PFSK-1 (cell line): ENCODE measurements at regions not wholly inside any gene's neighbourhood (a gene's known extent, or its start where the extent isn't known, plus 50 kb on each side); places are given as distances from the start of the nearest gene placed in this dataset.

Source experiments
- FOXP2 ChIP-seq: optimal IDR thresholded peaks from 2 replicates; pipeline ENCODE3; 2011; ENCODE audit warnings: borderline replicate concordance, control low read depth, inconsistent platforms; ENCODE audit not compliant: insufficient read depth; ENCODE audit errors: extremely low read length, extremely low read depth
- POLR2AphosphoS5 ChIP-seq: IDR thresholded peaks from 2 replicates; pipeline ENCODE4 v1.6.1; 2012; ENCODE audit warnings: low read depth, mild to moderate bottlenecking, control low read depth, low read length, moderate library complexity
- SIN3A ChIP-seq: IDR thresholded peaks from 2 replicates; pipeline ENCODE4 v1.6.1; 2012; ENCODE audit warnings: mild to moderate bottlenecking, low read length, moderate library complexity, borderline replicate concordance; ENCODE audit not compliant: insufficient read depth
- TAF1 ChIP-seq: IDR thresholded peaks from 2 replicates; pipeline ENCODE4 v1.6.1; 2012; ENCODE audit warnings: low read length, control low read depth, borderline replicate concordance; ENCODE audit not compliant: insufficient read depth
- TF ChIP-seq, protein P1 (sequence below), 2 experiments: IDR thresholded peaks; 2 replicates each; pipeline versions ENCODE4 v1.6.1 to v1.8.0; 2011 to 2012; ENCODE audit warnings: low read depth in 2 of 2, low read length in 2 of 2, control low read depth in 1 of 2, inconsistent platforms in 1 of 2, mild to moderate bottlenecking in 1 of 2, moderate library complexity in 1 of 2; ENCODE audit not compliant: insufficient read depth in 1 of 2

DNA sequence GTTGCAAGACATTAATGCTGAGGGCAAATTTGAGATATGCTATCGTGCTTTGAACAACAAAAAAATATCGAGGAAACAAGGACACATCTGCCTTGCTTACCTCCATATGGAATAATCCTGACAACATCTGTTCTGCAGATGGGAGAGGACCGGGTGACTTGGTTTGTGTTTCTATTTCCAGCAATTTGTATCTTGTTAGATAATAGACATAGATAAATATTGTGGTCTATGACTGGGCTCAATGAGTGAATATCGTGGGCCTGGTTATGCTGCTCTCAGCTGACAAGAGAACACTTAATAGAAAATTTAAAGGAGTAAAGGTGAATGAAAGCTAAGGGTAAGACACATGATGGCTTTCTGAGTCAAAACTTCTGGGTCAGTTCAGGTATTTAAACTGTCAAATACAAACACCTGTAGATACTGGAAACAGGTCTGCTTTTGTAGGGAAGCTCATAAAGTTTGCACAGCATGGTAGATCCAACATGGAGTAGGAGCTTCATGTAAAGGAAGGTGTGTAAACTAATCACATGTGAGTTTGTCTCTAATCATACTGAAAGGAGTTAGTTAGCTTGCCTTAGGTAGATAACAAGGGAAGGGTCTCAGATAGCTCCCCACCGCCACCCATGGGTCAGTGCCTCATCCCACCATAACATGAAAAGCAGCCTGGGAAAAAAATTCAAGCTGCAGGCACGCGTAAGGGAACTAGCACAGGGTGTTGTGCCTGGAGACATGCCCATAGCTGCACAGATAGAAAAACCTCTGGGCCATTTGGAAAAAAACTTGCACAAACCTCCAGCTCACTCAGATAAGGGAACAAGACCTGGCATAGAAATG, 904.1 kb upstream of the EPHA5 start:
- TF ChIP-seq, protein P1, sequence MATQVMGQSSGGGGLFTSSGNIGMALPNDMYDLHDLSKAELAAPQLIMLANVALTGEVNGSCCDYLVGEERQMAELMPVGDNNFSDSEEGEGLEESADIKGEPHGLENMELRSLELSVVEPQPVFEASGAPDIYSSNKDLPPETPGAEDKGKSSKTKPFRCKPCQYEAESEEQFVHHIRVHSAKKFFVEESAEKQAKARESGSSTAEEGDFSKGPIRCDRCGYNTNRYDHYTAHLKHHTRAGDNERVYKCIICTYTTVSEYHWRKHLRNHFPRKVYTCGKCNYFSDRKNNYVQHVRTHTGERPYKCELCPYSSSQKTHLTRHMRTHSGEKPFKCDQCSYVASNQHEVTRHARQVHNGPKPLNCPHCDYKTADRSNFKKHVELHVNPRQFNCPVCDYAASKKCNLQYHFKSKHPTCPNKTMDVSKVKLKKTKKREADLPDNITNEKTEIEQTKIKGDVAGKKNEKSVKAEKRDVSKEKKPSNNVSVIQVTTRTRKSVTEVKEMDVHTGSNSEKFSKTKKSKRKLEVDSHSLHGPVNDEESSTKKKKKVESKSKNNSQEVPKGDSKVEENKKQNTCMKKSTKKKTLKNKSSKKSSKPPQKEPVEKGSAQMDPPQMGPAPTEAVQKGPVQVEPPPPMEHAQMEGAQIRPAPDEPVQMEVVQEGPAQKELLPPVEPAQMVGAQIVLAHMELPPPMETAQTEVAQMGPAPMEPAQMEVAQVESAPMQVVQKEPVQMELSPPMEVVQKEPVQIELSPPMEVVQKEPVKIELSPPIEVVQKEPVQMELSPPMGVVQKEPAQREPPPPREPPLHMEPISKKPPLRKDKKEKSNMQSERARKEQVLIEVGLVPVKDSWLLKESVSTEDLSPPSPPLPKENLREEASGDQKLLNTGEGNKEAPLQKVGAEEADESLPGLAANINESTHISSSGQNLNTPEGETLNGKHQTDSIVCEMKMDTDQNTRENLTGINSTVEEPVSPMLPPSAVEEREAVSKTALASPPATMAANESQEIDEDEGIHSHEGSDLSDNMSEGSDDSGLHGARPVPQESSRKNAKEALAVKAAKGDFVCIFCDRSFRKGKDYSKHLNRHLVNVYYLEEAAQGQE (IDR thresholded peaks at IDR 0.05; ENCODE audit: insufficient read depth in 1 of 2, low read depth in 2 of 2, low read length in 2 of 2) = no peak
- no peak for TF ChIP-seq TAF1
- no peak for TF ChIP-seq FOXP2
- no peak for TF ChIP-seq POLR2AphosphoS5
- no peak for TF ChIP-seq SIN3A

GRCh38 chr4:66572949-66573348, 902.7 kb upstream of the EPHA5 start:
- no peak for TF ChIP-seq SIN3A
- no peak for TF ChIP-seq POLR2AphosphoS5
- no peak for TF ChIP-seq FOXP2
- no peak for TF ChIP-seq TAF1
- TF ChIP-seq, protein P1 (IDR thresholded peaks at IDR 0.05; ENCODE audit: insufficient read depth in 1 of 2, low read depth in 2 of 2, low read length in 2 of 2) = no peak

- TF ChIP-seq TAF1 (no peak), SIN3A (no peak), FOXP2 (no peak), POLR2AphosphoS5 (no peak)
- TF ChIP-seq, protein P1 (IDR thresholded peaks at IDR 0.05; ENCODE audit: insufficient read depth in 1 of 2, low read depth in 2 of 2, low read length in 2 of 2) = no peak
Observed at GRCh38 chr4:66571145-66571695, 900.9 kb upstream of the EPHA5 start.

- TF ChIP-seq POLR2AphosphoS5 = no peak
- TF ChIP-seq TAF1 = no peak
- TF ChIP-seq, protein P1 (IDR thresholded peaks at IDR 0.05; ENCODE audit: insufficient read depth in 1 of 2, low read depth in 2 of 2, low read length in 2 of 2) = no peak
- no peak for TF ChIP-seq SIN3A
- TF ChIP-seq FOXP2 = no peak
Observed at GRCh38 chr4:66569228-66569627, 898.9 kb upstream of the EPHA5 start.
